HPDE6-E6E7 (cell line): ENCODE measurements at regions not wholly inside any gene's neighbourhood (a gene's known extent, or its start where the extent isn't known, plus 50 kb on each side); places are given as distances from the start of the nearest gene placed in this dataset.

ENCODE experiments used
- DNase-seq: peaks from one replicate; pipeline ENCODE4 v3.0.0; 2011; ENCODE audit warnings: missing footprints; ENCODE audit errors: extremely low spot score

GRCh38 chr4:52231526-52231925, 180.4 kb downstream of the SPATA18 start:
- DNase-seq, result no peak

GRCh38 chr4:52234561-52235440, 183.7 kb downstream of the SPATA18 start:
- DNase-seq, result peak; percentile 44

- DNase-seq, result no peak
Observed at GRCh38 chr4:52235552-52236201, 184.6 kb downstream of the SPATA18 start.

- no peak for DNase-seq
Observed at GRCh38 chr4:52241916-52242315, 190.8 kb downstream of the SPATA18 start.

- DNase-seq, result no peak
Observed at GRCh38 chr4:52243367-52243766, 192.3 kb downstream of the SPATA18 start.

- DNase-seq, result no peak
Observed at GRCh38 chr4:52244103-52244775, 193.1 kb downstream of the SPATA18 start.

GRCh38 chr4:52244848-52245247, 193.7 kb downstream of the SPATA18 start:
- no peak for DNase-seq

GRCh38 chr4:52246827-52247226, 195.7 kb downstream of the SPATA18 start:
- DNase-seq, result no peak

GRCh38 chr4:52247941-52248340, 196.8 kb downstream of the SPATA18 start:
- DNase-seq, result no peak

- DNase-seq, result peak; percentile 6
Observed at GRCh38 chr4:52248820-52249219, 197.7 kb downstream of the SPATA18 start.

- DNase-seq, result no peak
Observed at GRCh38 chr4:52249581-52249980, 198.5 kb downstream of the SPATA18 start.

GRCh38 chr4:52250154-52250553, 199.1 kb downstream of the SPATA18 start:
- DNase-seq, result no peak

GRCh38 chr4:52251864-52252263, 200.8 kb downstream of the SPATA18 start:
- no peak for DNase-seq

GRCh38 chr4:52253025-52253424, 201.9 kb downstream of the SPATA18 start:
- DNase-seq, result no peak

- DNase-seq, result no peak
Observed at GRCh38 chr4:52256522-52256921, 205.4 kb downstream of the SPATA18 start.

GRCh38 chr4:52259978-52260377, 208.9 kb downstream of the SPATA18 start:
- no peak for DNase-seq

- no peak for DNase-seq
Observed at GRCh38 chr4:52260514-52261210, 209.6 kb downstream of the SPATA18 start.

GRCh38 chr4:52263607-52264006, 212.5 kb downstream of the SPATA18 start:
- DNase-seq, result no peak

GRCh38 chr4:52265781-52266525, 214.8 kb downstream of the SPATA18 start:
- DNase-seq, result no peak

GRCh38 chr4:52266537-52267137, 215.5 kb downstream of the SPATA18 start:
- no peak for DNase-seq

GRCh38 chr4:52269761-52270160, 218.7 kb downstream of the SPATA18 start:
- DNase-seq, result no peak
